ENCODE measurements at regions not wholly inside any gene's neighbourhood (a gene's known extent, or its start where the extent isn't known, plus 50 kb on each side); places are given as distances from the start of the nearest gene placed in this dataset.

DNA sequence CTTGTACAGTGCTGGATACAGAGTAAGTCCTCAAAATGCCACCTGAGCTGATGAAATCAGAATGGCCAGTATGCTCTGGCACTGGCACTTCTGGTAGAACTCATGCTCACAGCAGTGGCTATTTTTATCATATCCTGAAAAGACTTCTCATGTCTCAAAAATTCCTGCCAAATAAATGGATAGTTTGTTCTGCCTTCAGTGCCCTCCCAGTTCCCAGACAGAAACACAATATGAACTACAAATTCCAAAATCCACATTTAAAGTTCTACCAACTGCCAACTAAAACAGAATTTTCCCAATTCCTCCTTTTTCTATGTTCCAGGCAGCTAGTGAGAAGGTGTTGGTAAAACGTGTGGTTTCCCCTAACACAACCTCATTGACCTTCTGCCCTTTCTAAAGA is 51.4 kb upstream of the RGS1 start (continued):
- TF ChIP-seq USF1 (IDR thresholded peaks at IDR 0.05; ENCODE audit: borderline replicate concordance, extremely low read length, insufficient read depth, low read depth, low read length) (no peak), HDGF (IDR thresholded peaks at IDR 0.05) (no peak), BHLHE40 (IDR thresholded peaks at IDR 0.05; ENCODE audit: borderline replicate concordance in 1 of 2, low read depth in 2 of 2, low read length in 1 of 2) (peak in 1 of 2 experiments; percentile 27; a peak in 1 of 4 replicates), SPI1 (IDR thresholded peaks at IDR 0.05; ENCODE audit: borderline replicate concordance, insufficient read depth, low read depth, low read length) (peak; percentile 48; the same call in 1 of the 2 replicates), NR2C1 (IDR thresholded peaks at IDR 0.05) (no peak), SREBF1 (IDR thresholded peaks at IDR 0.05; ENCODE audit: low read length) (no peak), KDM1A (IDR thresholded peaks at IDR 0.05; ENCODE audit: borderline replicate concordance) (no peak), RCOR1 (conservative IDR thresholded peaks at IDR 0.05; ENCODE audit: low read depth, low read length) (no peak)
